WTC11 (cell line): ENCODE measurements at regions not wholly inside any gene's neighbourhood (a gene's known extent, or its start where the extent isn't known, plus 50 kb on each side); places are given as distances from the start of the nearest gene placed in this dataset.

Experiments
- CREM ChIP-seq: sonication (generic); formaldehyde crosslinking; IDR thresholded peaks from 2 replicates; pipeline ENCODE4 v1.8.1; 2022; ENCODE audit warnings: mild to moderate bottlenecking, missing genetic modification reagents, moderate library complexity
- CTCF ChIP-seq: fragments of 200-600 bp; IDR thresholded peaks from 2 replicates; pipeline ENCODE4 v1.8.0; 2022; ENCODE audit warnings: antibody characterized with exemption
- E2F4 ChIP-seq: sonication (generic); formaldehyde crosslinking; IDR thresholded peaks from 2 replicates; pipeline ENCODE4 v1.8.1; 2022; ENCODE audit warnings: low read depth, mild to moderate bottlenecking, moderate library complexity, missing genetic modification reagents, borderline replicate concordance
- FOXP4 ChIP-seq: sonication (generic); formaldehyde crosslinking; IDR thresholded peaks from 2 replicates; pipeline ENCODE4 v1.8.0; 2022; ENCODE audit warnings: mild to moderate bottlenecking, missing genetic modification reagents
- ZBTB43 ChIP-seq: sonication (generic); formaldehyde crosslinking; IDR thresholded peaks from 2 replicates; pipeline ENCODE4 v1.8.1; 2023; ENCODE audit warnings: mild to moderate bottlenecking, missing genetic modification reagents
- ZNF425 ChIP-seq: fragments of 250-450 bp; sonication (Bioruptor Pico); conservative IDR thresholded peaks from 2 replicates; pipeline ENCODE4 v1.9.0; 2021; ENCODE audit warnings: mild to moderate bottlenecking

GRCh38 chr7:40916813-40917212, 782.0 kb downstream of the SUGCT start:
- no peak for TF ChIP-seq E2F4 (CRISPR knock-in tag)
- TF ChIP-seq CTCF: no peak
- TF ChIP-seq FOXP4 (CRISPR knock-in tag): no peak
- TF ChIP-seq CREM (CRISPR knock-in tag): no peak
- TF ChIP-seq ZNF425 (CRISPR knock-in tag): no peak
- TF ChIP-seq ZBTB43: no peak
